Upper lobe of right lung (tissue), 1 donor: ENCODE measurements at regions not wholly inside any gene's neighbourhood (a gene's known extent, or its start where the extent isn't known, plus 50 kb on each side); places are given as distances from the start of the nearest gene placed in this dataset.

Experiments
- ATAC-seq: fragments of 200-7000 bp; cut with Tn5 transposase; one replicate; pipeline ENCODE4 v1.9.1; 2020; ENCODE audit warnings: mild to moderate bottlenecking, moderate library complexity
- DNase-seq: peaks from one replicate; pipeline ENCODE4 v3.0.0-alpha.2; 2020
- H3K27ac ChIP-seq: fragments of 200-600 bp; one replicate; pipeline ENCODE4 v1.8.0; 2022
- H3K27me3 ChIP-seq: fragments of 200-600 bp; one replicate; pipeline ENCODE4 v1.8.0; 2022; ENCODE audit warnings: mild to moderate bottlenecking
- H3K36me3 ChIP-seq: fragments of 200-600 bp; one replicate; pipeline ENCODE4 v1.8.0; 2022
- H3K4me1 ChIP-seq: fragments of 200-600 bp; one replicate; pipeline ENCODE4 v1.8.0; 2022
- H3K4me3 ChIP-seq: fragments of 200-600 bp; one replicate; pipeline ENCODE4 v1.8.0; 2022; ENCODE audit warnings: mild to moderate bottlenecking
- H3K9me3 ChIP-seq: fragments of 200-600 bp; one replicate; pipeline ENCODE4 v1.8.0; 2022
- intact Hi-C: fragments of 100-400 bp; cut with DNase I; formaldehyde crosslinking; loops from one replicate; pipeline ENCODE4 v1.11.0; 2022
- TF ChIP-seq, protein P1 (sequence below): fragments of 200-600 bp; IDR thresholded peaks from one replicate; pipeline ENCODE4 v1.8.0; 2022; ENCODE audit warnings: antibody characterized with exemption
- donor health status: DM: no; HTN: yes; CAD: no; lungs with severe emphysema.

DNA sequence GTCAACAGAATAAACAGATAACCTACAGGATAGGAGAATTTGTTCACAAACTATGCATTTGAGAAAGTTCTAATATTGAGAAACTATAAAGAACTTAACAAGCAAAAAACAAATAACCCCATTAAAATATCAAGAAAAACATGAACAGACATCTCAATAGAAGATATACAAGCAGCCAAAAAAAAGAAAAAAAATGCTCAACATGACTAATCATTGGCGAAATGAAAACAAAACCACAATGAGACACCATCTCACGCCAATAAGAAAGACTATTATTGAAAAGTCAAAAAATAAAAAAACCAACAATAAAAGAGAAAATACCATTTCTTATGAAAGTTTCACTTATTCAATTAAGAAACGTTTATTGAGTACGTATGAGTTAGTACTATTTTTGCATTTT lies 800.5 kb downstream of the CBLN2 start:
- DNase-seq (no peak), ATAC-seq (no peak)
- H3K4me3 ChIP-seq: no peak overlapping the region
- H3K27me3 ChIP-seq: no peaks in the 10 kb centered on the region
- H3K27ac ChIP-seq: no peak overlapping the region
- intact Hi-C loops: no loop called here
- H3K4me1 ChIP-seq: no peaks in the 10 kb centered on the region
- H3K9me3 ChIP-seq: no peaks in the 10 kb centered on the region
- H3K36me3 ChIP-seq: no peaks in the 10 kb centered on the region
- TF ChIP-seq, protein P1, sequence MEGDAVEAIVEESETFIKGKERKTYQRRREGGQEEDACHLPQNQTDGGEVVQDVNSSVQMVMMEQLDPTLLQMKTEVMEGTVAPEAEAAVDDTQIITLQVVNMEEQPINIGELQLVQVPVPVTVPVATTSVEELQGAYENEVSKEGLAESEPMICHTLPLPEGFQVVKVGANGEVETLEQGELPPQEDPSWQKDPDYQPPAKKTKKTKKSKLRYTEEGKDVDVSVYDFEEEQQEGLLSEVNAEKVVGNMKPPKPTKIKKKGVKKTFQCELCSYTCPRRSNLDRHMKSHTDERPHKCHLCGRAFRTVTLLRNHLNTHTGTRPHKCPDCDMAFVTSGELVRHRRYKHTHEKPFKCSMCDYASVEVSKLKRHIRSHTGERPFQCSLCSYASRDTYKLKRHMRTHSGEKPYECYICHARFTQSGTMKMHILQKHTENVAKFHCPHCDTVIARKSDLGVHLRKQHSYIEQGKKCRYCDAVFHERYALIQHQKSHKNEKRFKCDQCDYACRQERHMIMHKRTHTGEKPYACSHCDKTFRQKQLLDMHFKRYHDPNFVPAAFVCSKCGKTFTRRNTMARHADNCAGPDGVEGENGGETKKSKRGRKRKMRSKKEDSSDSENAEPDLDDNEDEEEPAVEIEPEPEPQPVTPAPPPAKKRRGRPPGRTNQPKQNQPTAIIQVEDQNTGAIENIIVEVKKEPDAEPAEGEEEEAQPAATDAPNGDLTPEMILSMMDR: no peak

DNA sequence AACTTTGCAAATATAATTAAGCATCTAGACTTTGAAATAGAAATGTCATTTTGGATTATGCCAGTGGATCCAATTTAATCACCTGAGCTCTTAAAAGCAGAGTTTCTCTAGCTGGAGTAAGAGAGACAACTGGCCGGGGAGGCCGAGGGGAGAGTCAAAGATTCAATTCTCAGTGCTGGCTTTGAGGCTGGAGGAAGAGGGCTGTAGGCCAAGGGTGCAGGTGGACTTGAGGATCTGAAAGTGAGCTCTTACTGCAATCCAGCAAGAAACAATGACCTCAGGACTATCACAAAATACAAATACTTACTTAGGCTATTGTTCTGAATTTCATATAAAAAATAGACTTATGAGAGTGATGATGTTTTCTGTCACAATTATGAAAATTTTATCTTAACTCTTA lies 814.5 kb downstream of the CBLN2 start:
- ATAC-seq: no peak
- TF ChIP-seq, protein P1: no peak

GRCh38 chr18:71727909-71728308 lies 816.2 kb downstream of the CBLN2 start:
- Histone ChIP-seq H3K36me3 (no peaks in the 10 kb centered on the region), H3K27me3 (no peaks in the 10 kb centered on the region), H3K27ac (no peak overlapping the region), H3K4me3 (no peak overlapping the region), H3K4me1 (no peaks in the 10 kb centered on the region), H3K9me3 (no peaks in the 10 kb centered on the region)
- no peak for DNase-seq
- ATAC-seq: no peak
- intact Hi-C loops: no loop called here
- TF ChIP-seq, protein P1: no peak

More for the DNA sequence above, 814.5 kb downstream of the CBLN2 start:
- intact Hi-C loops: no loop called here
- no peak for DNase-seq
- Histone ChIP-seq H3K4me3 (no peak overlapping the region), H3K4me1 (no peaks in the 10 kb centered on the region), H3K27me3 (no peaks in the 10 kb centered on the region), H3K36me3 (no peaks in the 10 kb centered on the region), H3K27ac (no peak overlapping the region), H3K9me3 (no peaks in the 10 kb centered on the region)

DNA sequence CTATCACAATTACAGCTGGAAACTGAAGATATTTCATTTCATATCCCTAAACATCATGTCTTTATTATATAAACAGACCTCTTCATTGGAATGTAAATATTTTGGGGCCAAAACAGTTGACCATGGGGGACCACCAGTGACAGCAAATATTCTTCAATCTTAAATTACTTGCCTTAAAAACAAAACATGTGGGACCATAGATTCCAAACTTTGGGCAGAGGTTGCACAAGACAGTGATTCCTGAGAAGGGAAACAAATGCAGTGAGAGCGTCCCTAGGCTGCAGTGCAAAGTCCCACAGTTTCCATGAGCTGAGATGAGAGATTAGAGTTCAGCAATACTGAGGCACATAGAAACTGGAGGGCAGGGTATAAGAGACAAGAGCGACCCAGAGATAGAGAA lies 818.9 kb downstream of the CBLN2 start:
- TF ChIP-seq, protein P1: no peak
- DNase-seq: no peak
- no peaks in the 10 kb centered on the region for H3K9me3 ChIP-seq
- H3K4me3 ChIP-seq: no peak overlapping the region
- H3K4me1 ChIP-seq: no peaks in the 10 kb centered on the region
- no peak overlapping the region for H3K27ac ChIP-seq
- intact Hi-C loops: no loop called here
- no peaks in the 10 kb centered on the region for H3K27me3 ChIP-seq
- ATAC-seq: no peak
- H3K36me3 ChIP-seq: no peaks in the 10 kb centered on the region

DNA sequence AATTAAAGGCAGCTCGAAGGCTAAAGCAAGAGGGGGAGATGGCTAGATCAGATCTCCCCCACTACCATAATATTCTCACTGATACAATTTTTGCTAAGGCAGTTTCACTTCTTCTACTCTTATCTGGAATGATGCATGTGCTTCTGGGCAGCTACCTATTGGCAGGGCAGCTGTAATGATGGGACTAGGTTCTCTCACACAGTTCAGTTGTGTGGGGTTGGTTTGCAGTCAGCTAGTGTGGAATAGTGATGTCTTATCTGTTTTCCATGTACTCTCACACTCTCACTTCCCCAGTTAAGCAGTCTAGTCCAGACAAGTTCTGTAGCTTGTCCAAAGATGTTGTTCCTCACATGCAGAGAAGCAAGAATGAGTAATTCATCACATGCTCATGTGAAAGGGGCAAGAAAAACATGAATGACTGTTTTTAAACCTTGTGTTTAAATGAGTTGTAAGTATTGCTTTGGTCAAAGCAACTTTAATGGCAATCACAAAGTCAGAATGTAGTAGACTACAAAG lies 836.1 kb downstream of the CBLN2 start:
- DNase-seq (no peak), ATAC-seq (no peak)
- Histone ChIP-seq H3K4me3 (no peak overlapping the region), H3K4me1 (no peaks in the 10 kb centered on the region), H3K9me3 (no peaks in the 10 kb centered on the region), H3K27ac (no peak overlapping the region), H3K27me3 (no peaks in the 10 kb centered on the region), H3K36me3 (no peaks in the 10 kb centered on the region)
- intact Hi-C loops: no loop called here
- TF ChIP-seq, protein P1: no peak

- H3K4me3 ChIP-seq: no peak overlapping the region
- no peaks in the 10 kb centered on the region for H3K36me3 ChIP-seq
- intact Hi-C loops: no loop called here
- ATAC-seq: no peak
- no peaks in the 10 kb centered on the region for H3K4me1 ChIP-seq
- H3K9me3 ChIP-seq: no peaks in the 10 kb centered on the region
- no peak overlapping the region for H3K27ac ChIP-seq
- TF ChIP-seq, protein P1: no peak
- H3K27me3 ChIP-seq: no peaks in the 10 kb centered on the region
- no peak for DNase-seq
Observed at GRCh38 chr18:71707400-71707799, 836.7 kb downstream of the CBLN2 start.
